GM04503 (cell line): ENCODE measurements at regions not wholly inside any gene's neighbourhood (a gene's known extent, or its start where the extent isn't known, plus 50 kb on each side); places are given as distances from the start of the nearest gene placed in this dataset.

Experiments used
- DNase-seq: peaks from one replicate; pipeline ENCODE4 v3.0.0-alpha.2; 2012; ENCODE audit warnings: low read depth

GRCh38 chr4:156100651-156101050 lies 147.0 kb upstream of the CTSO start:
- DNase-seq: no peak

- DNase-seq: no peak
These were observed 145.1 kb upstream of the CTSO start for GRCh38 chr4:156098805-156099204.

DNA sequence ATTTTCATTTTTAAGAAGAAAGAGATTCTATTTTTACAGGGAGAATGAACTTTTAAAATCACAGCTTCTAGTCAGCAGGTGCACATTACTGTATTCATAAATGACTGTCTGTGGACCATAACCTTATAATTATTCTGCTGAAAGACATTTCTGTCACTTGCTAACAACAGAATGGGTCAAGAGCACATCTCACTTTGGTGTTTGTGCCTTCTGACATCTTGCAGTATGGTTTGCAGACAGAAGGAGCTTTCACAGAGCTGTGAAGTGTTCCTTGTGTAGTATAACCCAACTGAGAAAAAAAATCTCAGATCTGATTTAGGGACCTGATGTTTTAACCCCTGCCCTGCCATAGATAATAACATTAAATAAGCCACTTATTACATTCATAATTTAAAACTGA lies 131.4 kb upstream of the CTSO start:
- no peak for DNase-seq

GRCh38 chr4:156084373-156084772 lies 130.7 kb upstream of the CTSO start:
- DNase-seq: no peak

DNA sequence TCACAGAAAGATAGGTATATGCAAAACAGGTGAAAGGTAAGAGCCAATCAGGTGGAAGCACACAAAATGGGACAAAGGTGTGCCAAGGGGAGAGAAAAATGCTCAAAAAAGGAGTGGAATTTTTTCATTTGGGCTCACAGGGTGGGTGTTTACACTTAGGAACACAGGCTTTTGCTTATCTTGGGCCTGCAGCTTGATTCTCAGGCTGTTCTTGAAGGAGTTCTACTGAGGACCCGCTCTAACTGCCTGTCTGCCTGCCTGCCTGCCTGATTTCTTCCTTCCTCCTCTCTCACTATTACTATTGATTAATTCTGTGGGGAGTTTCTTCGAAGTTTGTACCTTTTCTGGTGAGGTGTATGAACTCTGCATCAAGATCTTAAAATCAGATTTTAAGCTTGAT lies 120.3 kb upstream of the CTSO start:
- DNase-seq: no peak

DNA sequence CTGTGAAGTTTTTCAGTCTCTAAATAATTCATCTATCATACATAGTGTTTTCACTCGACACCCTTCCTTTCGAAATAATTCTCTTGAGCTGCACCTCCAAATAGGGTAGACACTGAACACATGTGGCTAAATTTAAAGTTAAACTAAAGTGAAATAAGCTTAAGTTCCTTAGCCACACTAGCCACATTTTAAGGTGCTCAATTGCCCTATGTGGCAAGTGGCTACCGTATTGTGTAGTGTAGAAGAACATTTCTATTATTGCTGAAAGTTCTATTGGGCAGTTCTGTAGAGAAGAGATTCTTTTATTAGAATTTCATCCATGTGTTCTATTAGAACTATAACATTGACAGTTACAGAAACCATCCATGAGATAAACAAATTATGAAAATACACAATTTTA lies 107.0 kb upstream of the CTSO start:
- DNase-seq: no peak

DNA sequence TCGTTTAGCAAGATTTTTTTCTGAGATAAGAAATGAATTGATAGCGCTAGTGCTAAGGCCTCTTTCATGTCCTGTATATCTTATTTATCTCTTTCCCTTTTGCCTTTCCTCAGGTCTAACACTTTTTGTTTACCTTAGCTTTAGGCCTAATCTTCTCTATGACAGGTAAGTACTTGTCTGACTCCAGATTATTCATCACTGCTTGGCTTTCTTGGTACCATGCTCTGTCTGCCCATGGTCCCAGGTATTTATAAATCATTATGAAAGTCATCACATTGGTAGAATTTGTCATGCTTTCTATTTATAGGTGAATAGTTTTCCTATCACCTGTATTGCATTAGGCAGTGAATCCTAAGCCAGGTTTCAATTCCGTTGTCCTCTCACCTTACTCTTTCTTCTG lies 99.5 kb upstream of the CTSO start:
- no peak for DNase-seq

- DNase-seq: no peak
These were observed 98.5 kb upstream of the CTSO start for GRCh38 chr4:156052116-156052515.

- DNase-seq: no peak
These were observed 85.1 kb upstream of the CTSO start for GRCh38 chr4:156038772-156039171.

DNA sequence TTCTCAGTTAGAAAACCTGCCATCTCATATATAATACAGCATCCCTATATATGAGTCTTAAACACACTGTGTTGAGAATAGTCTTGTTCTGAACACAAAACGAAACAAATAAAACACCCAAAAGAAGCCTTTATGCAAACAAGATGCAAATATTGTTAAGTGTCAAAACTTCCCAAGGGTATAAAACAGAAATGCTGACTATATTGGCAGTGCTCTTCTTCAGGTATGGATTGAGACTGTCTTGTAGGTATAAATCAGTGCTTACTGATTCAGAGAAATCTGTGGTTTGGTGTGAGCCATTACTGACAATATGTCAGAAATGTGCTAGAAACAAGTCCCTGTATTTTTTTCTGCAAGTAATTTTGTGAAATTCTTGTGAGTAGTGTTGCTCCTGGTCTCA lies 82.8 kb upstream of the CTSO start:
- no peak for DNase-seq

GRCh38 chr4:156029691-156030090 lies 76.0 kb upstream of the CTSO start:
- no peak for DNase-seq

DNA sequence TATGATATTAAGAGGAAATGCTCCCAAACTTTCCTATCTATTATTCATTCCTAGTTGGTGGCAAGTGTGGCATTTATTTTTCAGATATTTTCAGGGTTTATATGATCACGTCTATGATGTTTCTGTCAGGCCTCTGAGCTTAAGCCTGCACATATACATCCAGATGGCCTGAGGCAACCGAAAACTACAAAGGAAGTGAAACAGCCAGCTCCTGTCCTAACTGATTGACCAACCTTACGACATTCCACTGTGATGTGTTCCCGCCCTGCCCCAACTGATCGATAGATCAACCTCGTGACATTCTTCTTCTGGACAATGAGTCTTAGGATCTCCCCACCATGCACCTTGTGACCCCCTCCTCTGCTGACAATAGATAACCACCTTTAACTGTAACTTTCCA lies 67.6 kb upstream of the CTSO start:
- no peak for DNase-seq

DNA sequence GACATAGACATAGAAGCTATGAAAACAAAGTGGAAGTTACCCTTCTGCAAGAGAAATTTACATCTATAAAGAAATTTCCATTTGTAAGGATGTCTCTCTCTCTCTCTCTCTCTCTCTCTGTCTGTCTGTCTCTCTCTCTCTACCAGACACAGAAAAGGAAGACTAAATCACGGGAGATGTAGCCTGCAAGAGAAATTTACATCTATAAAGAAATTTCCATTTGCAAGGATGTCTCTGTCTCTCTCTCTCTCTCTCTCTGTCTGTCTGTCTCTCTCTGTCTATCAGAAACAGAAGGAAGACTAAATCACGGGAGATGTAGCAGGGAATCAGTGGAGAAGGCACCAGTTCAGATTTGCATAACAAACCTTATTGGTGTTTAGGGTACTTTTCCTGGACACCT lies 65.6 kb upstream of the CTSO start:
- no peak for DNase-seq

GRCh38 chr4:156018383-156018782 lies 64.7 kb upstream of the CTSO start:
- no peak for DNase-seq

DNA sequence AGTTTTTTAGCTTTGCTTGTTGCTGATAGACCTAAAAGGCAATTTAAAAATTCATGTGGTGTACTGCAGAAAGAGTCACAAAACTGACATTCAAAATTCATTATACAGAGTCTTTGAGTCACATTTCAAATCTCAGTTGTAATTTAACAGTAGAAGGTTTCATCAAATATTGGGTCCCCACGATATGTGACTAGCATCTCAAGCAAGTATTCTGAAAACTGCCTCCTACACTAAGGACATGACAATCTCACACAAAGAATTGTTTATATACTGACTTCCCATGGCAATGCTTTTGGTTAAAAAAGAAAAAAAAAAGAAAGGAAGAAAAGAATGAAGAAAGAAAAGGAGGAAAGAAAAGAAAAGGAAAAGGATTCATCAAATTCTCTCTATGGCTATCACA lies 62.1 kb upstream of the CTSO start:
- no peak for DNase-seq

- DNase-seq: no peak
These were observed 52.5 kb upstream of the CTSO start for GRCh38 chr4:156006192-156006591.
